ENCODE measurements at regions not wholly inside any gene's neighbourhood (a gene's known extent, or its start where the extent isn't known, plus 50 kb on each side); places are given as distances from the start of the nearest gene placed in this dataset.
"Not testable (repeated sequence)": the region's sequence is repeated elsewhere in the genome, so short reads cannot be mapped to it uniquely, and the experiment has no call there.

- Mint-ChIP-seq H3K4me1 (no peaks in the 10 kb centered on the region), H3K9me3 (no peaks in the 10 kb centered on the region), H3K27ac (no peak overlapping the region), H3K4me3 (no peak overlapping the region), H3K27me3 (no peaks in the 10 kb centered on the region)
- no peak for ATAC-seq
- DNase-seq, result no peak
Measured at GRCh38 chr4:104549736-104550135, 55.0 kb upstream of the CXXC4 start.

DNA sequence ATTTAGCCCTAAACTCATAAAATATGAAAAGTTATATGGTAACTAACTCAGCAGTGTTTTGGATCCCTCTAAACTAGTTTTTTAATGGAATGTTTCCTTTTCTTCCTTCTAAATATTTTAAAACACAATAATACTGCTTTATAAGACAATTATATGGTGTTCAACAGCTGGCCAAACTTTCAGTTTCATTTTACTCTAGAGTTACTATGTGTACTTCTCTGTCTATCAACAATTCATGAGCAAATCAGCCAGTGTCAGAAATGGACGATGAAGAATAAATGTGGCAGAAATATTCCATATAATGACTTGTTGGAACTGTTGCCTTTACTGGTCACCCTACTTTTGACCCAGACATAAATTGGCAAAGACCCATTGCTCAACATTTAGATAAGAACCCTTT is 64.8 kb upstream of the CXXC4 start:
- Mint-ChIP-seq H3K27ac (no peak overlapping the region), H3K9me3 (peaks cover under 1 to 9% of the 10 kb centered on the region in 2 donors), H3K27me3 (no peaks in the 10 kb centered on the region), H3K4me3 (no peak overlapping the region), H3K4me1 (no peaks in the 10 kb centered on the region)
- no peak for DNase-seq
- no peak for ATAC-seq

- Mint-ChIP-seq H3K27ac (no peak overlapping the region), H3K9me3 (peaks cover 5 to 7% of the 10 kb centered on the region in 2 donors), H3K4me1 (no peaks in the 10 kb centered on the region), H3K4me3 (no peak overlapping the region), H3K27me3 (no peaks in the 10 kb centered on the region)
- DNase-seq (no peak), ATAC-seq (no peak)
Measured at GRCh38 chr4:104571341-104571740, 76.6 kb upstream of the CXXC4 start.

DNA sequence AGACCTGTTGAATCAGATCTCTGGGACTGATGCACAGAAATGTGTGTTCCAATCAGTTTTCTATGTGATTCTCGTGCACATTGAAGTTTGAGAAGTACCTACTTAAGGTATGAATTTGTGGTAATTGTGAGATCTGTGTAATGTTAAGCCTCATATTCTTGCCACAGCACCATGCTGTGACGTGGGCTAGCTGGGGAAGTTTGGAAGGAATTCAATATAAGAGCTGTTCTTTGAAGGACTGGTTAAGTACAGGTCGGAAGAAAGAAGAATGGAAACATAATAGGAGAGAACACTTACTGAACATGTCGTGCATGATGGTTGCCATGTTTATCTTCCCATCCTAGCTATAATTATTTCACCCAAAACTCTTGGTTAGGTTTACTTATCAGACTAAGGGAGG is 79.7 kb upstream of the CXXC4 start:
- Mint-ChIP-seq H3K9me3 (peaks cover 0 to 7% of the 10 kb centered on the region in 2 donors), H3K4me1 (no peaks in the 10 kb centered on the region), H3K27me3 (no peaks in the 10 kb centered on the region), H3K27ac (no peak overlapping the region), H3K4me3 (no peak overlapping the region)
- ATAC-seq (no peak), DNase-seq (no peak)

- DNase-seq (no peak), ATAC-seq (no peak)
- Mint-ChIP-seq H3K27me3 (no peaks in the 10 kb centered on the region), H3K4me1 (no peaks in the 10 kb centered on the region), H3K4me3 (no peak overlapping the region), H3K27ac (peak overlapping the region in 1 of 2 donors; percentile 18), H3K9me3 (peaks cover 0 to 7% of the 10 kb centered on the region in 2 donors)
Measured at GRCh38 chr4:104575278-104575677, 80.6 kb upstream of the CXXC4 start.

- DNase-seq, result no peak
Measured at GRCh38 chr4:104577405-104577804, 82.7 kb upstream of the CXXC4 start.

GRCh38 chr4:104581476-104581875 is 86.8 kb upstream of the CXXC4 start:
- H3K4me3 Mint-ChIP-seq, result not testable (repeated sequence)

More at GRCh38 chr4:104577405-104577804, 82.7 kb upstream of the CXXC4 start:
- no peaks in the 10 kb centered on the region for H3K27me3 Mint-ChIP-seq
- H3K4me3 Mint-ChIP-seq, result no peak overlapping the region
- no peak for ATAC-seq
- peak overlapping the region in 1 of 2 donors; percentile 52 for H3K27ac Mint-ChIP-seq
- H3K9me3 Mint-ChIP-seq, result peaks cover 0 to 7% of the 10 kb centered on the region in 2 donors
- no peaks in the 10 kb centered on the region for H3K4me1 Mint-ChIP-seq

DNA sequence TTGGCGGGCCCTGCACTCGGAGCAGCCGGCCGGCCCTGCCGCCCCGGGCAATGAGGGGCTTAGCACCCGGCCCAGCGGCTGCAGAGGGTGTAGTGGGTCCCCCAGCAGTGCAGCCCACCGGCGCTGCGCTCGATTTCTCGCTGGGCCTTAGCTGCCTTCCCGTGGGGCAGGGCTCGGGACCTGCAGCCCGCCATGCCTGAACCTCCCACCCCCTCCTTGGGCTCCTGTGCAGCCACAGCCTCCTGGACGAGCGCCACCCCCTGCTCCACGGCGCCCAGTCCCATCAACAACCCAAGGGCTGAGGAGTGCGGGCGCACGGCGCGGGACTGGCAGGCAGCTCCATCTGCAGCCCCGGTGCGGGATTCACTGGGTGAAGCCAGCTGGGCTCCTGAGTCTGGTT is 87.4 kb upstream of the CXXC4 start:
- H3K4me3 Mint-ChIP-seq, ATAC-seq, H3K27me3 Mint-ChIP-seq, DNase-seq, H3K4me1 Mint-ChIP-seq, H3K9me3 Mint-ChIP-seq, H3K27ac Mint-ChIP-seq: not testable (repeated sequence)

More at GRCh38 chr4:104581476-104581875, 86.8 kb upstream of the CXXC4 start:
- H3K27ac Mint-ChIP-seq, H3K27me3 Mint-ChIP-seq, ATAC-seq, H3K4me1 Mint-ChIP-seq, DNase-seq, H3K9me3 Mint-ChIP-seq: not testable (repeated sequence)

GRCh38 chr4:104589264-104589868 is 94.7 kb upstream of the CXXC4 start:
- H3K4me1 Mint-ChIP-seq, result no peaks in the 10 kb centered on the region
- H3K27ac Mint-ChIP-seq, result no peak overlapping the region
- ATAC-seq, result no peak
- H3K9me3 Mint-ChIP-seq, result no peaks in the 10 kb centered on the region
- DNase-seq, result no peak
- no peak overlapping the region for H3K4me3 Mint-ChIP-seq
- peaks cover 7% of the 10 kb centered on the region for H3K27me3 Mint-ChIP-seq

DNA sequence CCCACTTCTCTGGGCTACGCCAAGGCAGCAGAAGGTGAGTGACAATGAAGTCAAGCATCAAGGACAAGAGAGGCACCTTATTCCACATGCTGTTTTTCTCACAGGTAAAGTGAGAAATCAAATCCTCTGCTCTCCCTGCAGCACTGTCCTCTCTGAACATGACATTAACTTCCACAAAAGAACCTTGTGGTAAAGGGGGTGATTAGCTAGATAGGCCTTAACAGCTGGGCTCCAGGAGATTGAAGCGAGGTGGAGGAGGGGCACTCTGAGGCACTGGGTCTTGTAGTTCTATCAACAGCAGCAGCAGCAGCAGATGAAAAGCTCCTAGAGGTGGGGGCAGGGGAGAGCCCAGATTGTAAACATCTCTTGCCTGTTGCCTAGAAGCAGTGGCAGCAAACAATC is 96.8 kb upstream of the CXXC4 start:
- Mint-ChIP-seq H3K27ac (no peak overlapping the region), H3K4me3 (no peak overlapping the region), H3K27me3 (peaks cover 7% of the 10 kb centered on the region), H3K4me1 (no peaks in the 10 kb centered on the region), H3K9me3 (no peaks in the 10 kb centered on the region)
- no peak for ATAC-seq
- no peak for DNase-seq

GRCh38 chr4:104592183-104592582 is 97.5 kb upstream of the CXXC4 start:
- H3K27me3 Mint-ChIP-seq, result peaks cover 1% of the 10 kb centered on the region
- no peak for ATAC-seq
- no peak overlapping the region for H3K27ac Mint-ChIP-seq
- no peak overlapping the region for H3K4me3 Mint-ChIP-seq
- DNase-seq, result no peak
- H3K4me1 Mint-ChIP-seq, result no peaks in the 10 kb centered on the region
- H3K9me3 Mint-ChIP-seq, result no peaks in the 10 kb centered on the region

DNA sequence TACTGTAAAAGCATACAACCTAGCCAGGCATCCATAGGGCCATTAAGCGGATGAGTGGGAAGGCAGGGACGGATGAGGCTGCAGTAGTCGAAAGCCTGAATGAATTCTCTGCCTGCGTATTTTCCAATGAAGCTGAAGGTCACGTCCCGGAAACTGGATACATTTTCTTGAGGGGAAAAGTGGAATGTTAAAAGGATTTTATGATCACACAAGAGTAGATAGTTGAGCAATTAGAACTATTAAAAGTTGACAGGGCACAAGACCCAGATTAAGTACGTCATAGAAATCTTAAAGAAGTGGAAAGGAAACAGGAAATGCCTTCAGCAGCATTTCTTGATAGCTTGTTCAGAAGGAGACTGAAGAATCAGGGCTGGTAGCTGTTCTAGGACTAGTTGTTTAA is 98.3 kb upstream of the CXXC4 start:
- no peaks in the 10 kb centered on the region for H3K27me3 Mint-ChIP-seq
- H3K4me3 Mint-ChIP-seq, result no peak overlapping the region
- DNase-seq (no peak), ATAC-seq (no peak)
- H3K9me3 Mint-ChIP-seq, result no peaks in the 10 kb centered on the region
- no peaks in the 10 kb centered on the region for H3K4me1 Mint-ChIP-seq
- H3K27ac Mint-ChIP-seq, result no peak overlapping the region

GRCh38 chr4:104596189-104596588 is 101.5 kb upstream of the CXXC4 start:
- H3K4me3 Mint-ChIP-seq, result no peak overlapping the region
- DNase-seq (no peak), ATAC-seq (no peak)
- no peaks in the 10 kb centered on the region for H3K9me3 Mint-ChIP-seq
- H3K4me1 Mint-ChIP-seq, result no peaks in the 10 kb centered on the region
- no peaks in the 10 kb centered on the region for H3K27me3 Mint-ChIP-seq
- no peak overlapping the region for H3K27ac Mint-ChIP-seq

DNA sequence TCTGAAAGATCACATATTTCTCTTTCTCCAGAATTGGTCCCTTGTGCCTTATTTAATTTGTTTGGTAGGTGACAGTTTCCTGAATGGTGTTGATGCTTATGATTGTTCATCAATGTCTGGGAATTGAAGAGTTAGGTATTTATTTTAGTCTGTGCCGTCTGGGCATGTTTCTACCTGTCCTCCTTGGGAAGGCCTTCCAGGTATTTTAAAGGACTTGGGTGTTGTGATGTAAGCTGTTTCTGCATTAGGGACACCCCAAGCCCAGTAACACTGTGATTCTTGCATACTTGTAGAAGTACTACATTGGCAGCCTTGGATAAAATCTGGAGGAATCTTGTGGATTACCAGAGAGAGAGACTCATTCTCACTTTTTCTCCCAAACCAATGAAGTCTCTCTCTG is 120.8 kb upstream of the CXXC4 start:
- H3K4me1 Mint-ChIP-seq, result no peaks in the 10 kb centered on the region
- ATAC-seq (no peak), DNase-seq (no peak)
- peaks cover 0 to 7% of the 10 kb centered on the region in 2 donors for H3K9me3 Mint-ChIP-seq
- H3K27me3 Mint-ChIP-seq, result peaks cover 6% of the 10 kb centered on the region
- H3K4me3 Mint-ChIP-seq, result no peak overlapping the region
- H3K27ac Mint-ChIP-seq, result no peak overlapping the region

DNA sequence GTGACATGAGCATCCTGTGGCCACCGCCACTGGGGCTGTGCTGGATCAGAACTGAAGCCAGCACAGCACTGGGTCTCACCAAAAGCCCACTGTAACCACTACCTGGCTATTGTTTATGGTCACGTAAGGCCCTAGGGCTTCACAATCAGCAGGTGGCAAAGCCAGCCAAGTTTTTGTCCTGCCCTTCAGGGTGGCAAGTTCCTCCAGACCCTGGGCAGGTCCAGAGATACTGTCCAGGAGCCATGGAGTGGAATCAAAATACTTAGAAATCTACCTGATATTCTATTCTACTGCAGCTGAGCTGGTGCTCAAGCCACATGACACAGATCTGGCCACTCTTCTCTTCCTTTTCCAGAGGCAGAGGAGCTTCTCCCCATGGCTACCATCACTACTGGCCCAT is 121.2 kb upstream of the CXXC4 start:
- DNase-seq (no peak), ATAC-seq (no peak)
- Mint-ChIP-seq H3K27ac (no peak overlapping the region), H3K9me3 (peaks cover 0 to 12% of the 10 kb centered on the region in 2 donors), H3K4me1 (no peaks in the 10 kb centered on the region), H3K27me3 (peaks cover 6% of the 10 kb centered on the region), H3K4me3 (no peak overlapping the region)

DNA sequence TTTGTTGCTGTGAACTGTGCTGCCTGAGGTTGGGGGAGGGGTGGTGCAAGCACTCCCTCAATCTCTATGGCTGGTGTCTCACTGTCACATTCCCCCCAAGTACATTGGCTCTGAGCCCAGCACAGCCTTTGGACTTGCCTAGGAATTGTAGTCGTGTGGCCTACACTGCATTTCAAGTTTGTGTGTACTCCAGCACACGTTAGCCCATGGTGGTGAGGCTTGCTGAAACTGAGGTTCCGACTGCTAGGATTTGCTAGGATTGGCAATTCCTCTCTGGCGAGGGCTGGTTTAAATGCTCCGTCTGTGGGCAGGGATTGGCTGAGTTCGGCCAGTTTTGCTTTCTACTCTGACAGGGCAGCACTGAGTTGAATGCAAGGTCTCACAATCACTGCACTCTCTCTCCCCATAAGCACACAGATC is 121.7 kb upstream of the CXXC4 start:
- Mint-ChIP-seq H3K9me3 (peaks cover 0 to 12% of the 10 kb centered on the region in 2 donors), H3K27ac (no peak overlapping the region), H3K4me3 (no peak overlapping the region), H3K4me1 (no peaks in the 10 kb centered on the region), H3K27me3 (peaks cover 6% of the 10 kb centered on the region)
- ATAC-seq (no peak), DNase-seq (no peak)

DNA sequence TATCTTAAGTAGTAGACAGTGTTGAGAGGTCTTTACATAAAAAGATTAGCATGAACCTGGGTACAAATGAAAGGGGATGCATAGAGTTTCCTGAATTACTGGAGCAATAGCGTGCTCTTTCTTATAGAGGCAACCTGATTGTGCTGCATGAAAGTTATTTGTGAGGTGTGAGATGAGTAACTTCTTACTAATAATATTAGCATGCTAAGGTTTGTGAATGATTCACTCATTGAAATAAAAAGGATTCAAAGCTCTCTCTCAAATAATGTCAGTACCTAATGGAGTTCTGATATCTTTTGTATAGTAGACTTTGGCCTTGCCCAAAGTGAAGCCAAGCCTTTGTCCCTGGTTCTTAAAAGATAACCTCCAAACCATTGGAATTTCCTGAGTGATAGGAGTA is 131.0 kb upstream of the CXXC4 start:
- Mint-ChIP-seq H3K27ac (no peak overlapping the region), H3K4me1 (no peaks in the 10 kb centered on the region), H3K9me3 (peaks cover 0 to 3% of the 10 kb centered on the region in 2 donors), H3K4me3 (no peak overlapping the region), H3K27me3 (peaks cover 5% of the 10 kb centered on the region)
- ATAC-seq, result no peak
- DNase-seq, result no peak
